ENCODE measurements at regions not wholly inside any gene's neighbourhood (a gene's known extent, or its start where the extent isn't known, plus 50 kb on each side); places are given as distances from the start of the nearest gene placed in this dataset.

DNA sequence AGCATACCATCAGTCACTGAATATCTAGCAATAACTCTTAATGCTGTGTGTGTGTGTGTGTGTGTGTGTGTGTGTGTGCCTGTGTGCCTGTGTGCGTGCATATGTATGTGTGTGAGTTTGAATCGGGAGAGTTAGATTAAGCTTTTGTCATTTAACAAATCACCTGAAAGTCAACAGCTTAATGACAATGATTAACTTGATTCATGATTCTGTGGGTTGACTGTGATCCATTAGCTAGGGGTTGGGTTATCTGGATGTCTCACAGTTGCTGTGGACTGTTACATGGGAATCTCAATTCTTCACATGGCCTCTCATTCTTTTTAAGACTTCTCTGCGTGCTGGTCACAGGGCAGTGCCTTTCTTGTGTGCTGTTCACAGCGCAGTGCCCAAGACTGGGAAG lies 639.0 kb upstream of the SORCS1 start:
- no peaks in the 10 kb centered on the region for H3K23me2 ChIP-seq (ENCODE audit: insufficient read length, low read depth, low read length, poor library complexity, severe bottlenecking)
- DNase-seq, result no peak
- H3K36me3 Mint-ChIP-seq (ENCODE audit: insufficient read depth in 1 of 3, low read depth in 3 of 3), result no peaks in the 10 kb centered on the region

More for the DNA sequence above, 639.0 kb upstream of the SORCS1 start:
- Mint-ChIP-seq H3K4me3 (no peak overlapping the region), H3K27me3 (ENCODE audit: low read depth) (no peaks in the 10 kb centered on the region), H3K27ac (peak overlapping the region in 1 of 3 experiments; percentile 51; a peak in 1 of 7 replicates), H3K9me3 (no peaks in the 10 kb centered on the region), H3K4me1 (peaks cover 6% of the 10 kb centered on the region in 2 experiments; a peak in 1 of 4 replicates)
- no peaks in the 10 kb centered on the region for H3K27me3 ChIP-seq (ENCODE audit: insufficient read depth, low read length)
- no peak overlapping the region for H3K4ac ChIP-seq (ENCODE audit: low read depth, low read length)
- H2BK20ac ChIP-seq (ENCODE audit: low read depth, low read length, poor library complexity, severe bottlenecking), result no peak overlapping the region
- H3K4me1 ChIP-seq (ENCODE audit: insufficient read depth, low read length), result no peaks in the 10 kb centered on the region
- no peak overlapping the region for H3K9ac ChIP-seq (ENCODE audit: extremely low read depth, insufficient read length, low read length)
- no peak overlapping the region for H2AK5ac ChIP-seq (ENCODE audit: insufficient read length, low read length)
- no peak overlapping the region for H3K56ac ChIP-seq (ENCODE audit: insufficient read length, low read depth, low read length)
- H2BK12ac ChIP-seq (ENCODE audit: insufficient read length, low read depth, low read length), result no peak overlapping the region
- H4K91ac ChIP-seq (ENCODE audit: insufficient read length, low read depth, low read length), result no peak overlapping the region
- H2BK5ac ChIP-seq (ENCODE audit: insufficient read length, low read length), result no peak overlapping the region
- H4K20me1 ChIP-seq (ENCODE audit: control insufficient read depth, insufficient read depth, insufficient read length), result no peaks in the 10 kb centered on the region
- H3K14ac ChIP-seq (ENCODE audit: insufficient read depth, low read length), result no peak overlapping the region
- H3K79me2 ChIP-seq (ENCODE audit: insufficient read depth, low read length), result no peaks in the 10 kb centered on the region
- no peak for TF ChIP-seq CTCF (conservative IDR thresholded peaks at IDR 0.05)
- no peak overlapping the region for H3K18ac ChIP-seq (ENCODE audit: insufficient read length, low read depth, low read length)
- no peak overlapping the region for H3K4me2 ChIP-seq (ENCODE audit: insufficient read depth, insufficient read length, low read length)
- H2BK15ac ChIP-seq (ENCODE audit: low read depth, low read length), result no peak overlapping the region
- no peak overlapping the region for H3K27ac ChIP-seq (ENCODE audit: insufficient read length, low read depth, low read length)
- no peak overlapping the region for H2BK120ac ChIP-seq (ENCODE audit: low read depth, low read length, poor library complexity, severe bottlenecking)
- H4K5ac ChIP-seq (ENCODE audit: insufficient read length, low read depth, low read length), result no peak overlapping the region
- WGBS (ENCODE audit: extremely low coverage, insufficient read length, low lambda C conversion rate), result no CpG with 5 or more reads among the region's 4 CpGs
- H3K9me3 ChIP-seq (ENCODE audit: control insufficient read depth, low read depth, low read length), result no peaks in the 10 kb centered on the region
- no peak overlapping the region for H4K8ac ChIP-seq (replicated peaks; ENCODE audit: insufficient read length, low read depth, low read length)
- no peak overlapping the region for H2AFZ ChIP-seq (ENCODE audit: low read length)
- no peak overlapping the region for H3T11ph ChIP-seq (ENCODE audit: low read length)
- no peak overlapping the region for H3K23ac ChIP-seq (ENCODE audit: insufficient read length, low read depth, low read length)
- no peaks in the 10 kb centered on the region for H3K79me1 ChIP-seq (ENCODE audit: insufficient read depth, low read depth, low read length, poor library complexity, severe bottlenecking)

All from H9 (cell line).